Panc1 (cell line): ENCODE measurements at regions not wholly inside any gene's neighbourhood (a gene's known extent, or its start where the extent isn't known, plus 50 kb on each side); places are given as distances from the start of the nearest gene placed in this dataset.

Source experiments
- ATAC-seq: fragments of 200-7000 bp; cut with Tn5 transposase; 2 replicates; pipeline ENCODE4 v1.9.1; 2020; ENCODE audit warnings: mild to moderate bottlenecking, moderate library complexity
- BruUV-seq: library from RNA; stranded (reverse); fragments of 400-500 nt; replicated peaks from 2 replicates; lab custom pipeline; 2021; lab: Mats Ljungman, UMichigan
- CTCF ChIA-PET: fragments of 300-600 bp; sonication (Branson Sonifier 250); formaldehyde crosslinking; loops from one replicate; lab custom pipeline; 2022; ENCODE audit warnings: antibody characterized with exemption; lab: Charles Lee
- POLR2A ChIA-PET: fragments of 300-600 bp; sonication (Branson Sonifier 250); formaldehyde crosslinking; loops from one replicate; lab custom pipeline; 2022; ENCODE audit warnings: antibody characterized with exemption; lab: Charles Lee
- DNase-seq: peaks from one replicate; pipeline ENCODE4 v3.0.0-alpha.2; 2010; ENCODE audit warnings: low read depth, low spot score
- H3K27ac ChIP-seq: 2 replicates; pipeline ENCODE4 v1.5.1; 2011; ENCODE audit warnings: mild to moderate bottlenecking, low read length, inconsistent platforms
- H3K27me3 ChIP-seq: fragments of 200-500 bp; sonication (Bioruptor generic); 2 replicates; pipeline ENCODE4 v1.6.0; 2014; ENCODE audit warnings: low read length, inconsistent platforms; ENCODE audit not compliant: control insufficient read depth, insufficient read depth
- H3K36me3 ChIP-seq: fragments of 200-500 bp; sonication (Bioruptor generic); 2 replicates; pipeline ENCODE4 v1.5.1; 2014; ENCODE audit warnings: inconsistent platforms, mild to moderate bottlenecking, low read length, moderate library complexity; ENCODE audit not compliant: control insufficient read depth, insufficient read depth
- H3K4me1 ChIP-seq: 2 replicates; pipeline ENCODE4 v1.5.1; 2011; ENCODE audit warnings: inconsistent platforms, mild to moderate bottlenecking, low read length, moderate library complexity; ENCODE audit not compliant: control insufficient read depth, insufficient read depth
- H3K4me3 ChIP-seq, 2 experiments: 2 replicates each; pipeline ENCODE4 v1.5.1; 2011 to 2012; ENCODE audit warnings: low read depth in 2 of 2, low read length in 2 of 2, mild to moderate bottlenecking in 2 of 2, inconsistent platforms in 1 of 2, moderate library complexity in 1 of 2
- H3K9me3 ChIP-seq: fragments of 200-500 bp; sonication (Bioruptor generic); 2 replicates; pipeline ENCODE4 v1.5.1; 2014; ENCODE audit warnings: low read depth, mild to moderate bottlenecking, inconsistent platforms, low read length, moderate library complexity; ENCODE audit not compliant: control insufficient read depth, insufficient read depth
- POLR2AphosphoS5 ChIP-seq: IDR thresholded peaks from 2 replicates; pipeline ENCODE4 v1.6.1; 2012; ENCODE audit warnings: mild to moderate bottlenecking, low read depth, low read length, moderate library complexity
- SIN3A ChIP-seq: IDR thresholded peaks from 2 replicates; pipeline ENCODE4 v1.6.1; 2012; ENCODE audit warnings: low read depth, mild to moderate bottlenecking, low read length, moderate library complexity, borderline replicate concordance; ENCODE audit not compliant: insufficient read depth
- TCF7L2 ChIP-seq: IDR thresholded peaks from 2 replicates; pipeline ENCODE4 v1.6.1; 2011; ENCODE audit warnings: mild to moderate bottlenecking, low read depth, low read length, inconsistent platforms
- in situ Hi-C: cut with HindIII; loops from 2 replicates; pipeline ENCODE4 v1.10.0; 2016; ENCODE audit warnings: low sequenced_read_pairs, low pct_unique_long_range_greater_than_20kb
- intact Hi-C: fragments of 100-400 bp; cut with micrococcal nuclease; formaldehyde crosslinking; loops from one replicate; pipeline ENCODE4 v1.10.0; 2022; ENCODE audit not compliant: unreplicated experiment
- TF ChIP-seq, protein P1 (sequence below), 2 experiments: IDR thresholded peaks; 2 replicates each; pipeline ENCODE4 v1.6.1; 2011 to 2012; ENCODE audit warnings: low read depth in 2 of 2, control low read depth in 1 of 2, low read length in 1 of 2, mild to moderate bottlenecking in 1 of 2, moderate library complexity in 1 of 2; ENCODE audit not compliant: insufficient read depth in 1 of 2
- TF ChIP-seq, protein P2 (sequence below): fragments of 450-650 bp; IDR thresholded peaks from 2 replicates; pipeline ENCODE4 v1.5.1; 2017; ENCODE audit warnings: mild to moderate bottlenecking

DNA sequence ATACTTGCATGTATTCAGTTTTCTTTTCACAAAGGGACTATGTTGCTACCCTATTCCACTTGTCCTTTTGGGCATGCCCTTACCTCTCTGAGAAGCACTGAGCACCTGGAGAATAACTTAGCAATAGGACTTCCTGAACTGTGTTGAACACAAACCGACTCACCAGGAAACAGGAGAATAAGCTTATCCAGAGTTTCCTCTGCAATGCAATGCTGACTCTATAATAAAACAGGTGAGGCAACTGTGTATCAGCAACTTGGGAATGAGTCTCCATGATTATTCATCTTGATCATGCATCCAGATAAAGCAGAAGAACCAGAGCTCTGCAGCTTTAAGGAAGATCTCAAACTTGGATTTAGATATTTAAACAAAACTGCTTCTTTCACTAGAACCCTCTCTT is 806.5 kb downstream of the IGSF11 start:
- in situ Hi-C loops (no loop called here), intact Hi-C loops (no loop called here)
- Histone ChIP-seq H3K27ac (no peak overlapping the region), H3K4me1 (no peaks in the 10 kb centered on the region), H3K27me3 (no peaks in the 10 kb centered on the region), H3K9me3 (no peaks in the 10 kb centered on the region), H3K4me3 (no peak overlapping the region), H3K36me3 (no peaks in the 10 kb centered on the region)
- TF ChIP-seq, protein P1, sequence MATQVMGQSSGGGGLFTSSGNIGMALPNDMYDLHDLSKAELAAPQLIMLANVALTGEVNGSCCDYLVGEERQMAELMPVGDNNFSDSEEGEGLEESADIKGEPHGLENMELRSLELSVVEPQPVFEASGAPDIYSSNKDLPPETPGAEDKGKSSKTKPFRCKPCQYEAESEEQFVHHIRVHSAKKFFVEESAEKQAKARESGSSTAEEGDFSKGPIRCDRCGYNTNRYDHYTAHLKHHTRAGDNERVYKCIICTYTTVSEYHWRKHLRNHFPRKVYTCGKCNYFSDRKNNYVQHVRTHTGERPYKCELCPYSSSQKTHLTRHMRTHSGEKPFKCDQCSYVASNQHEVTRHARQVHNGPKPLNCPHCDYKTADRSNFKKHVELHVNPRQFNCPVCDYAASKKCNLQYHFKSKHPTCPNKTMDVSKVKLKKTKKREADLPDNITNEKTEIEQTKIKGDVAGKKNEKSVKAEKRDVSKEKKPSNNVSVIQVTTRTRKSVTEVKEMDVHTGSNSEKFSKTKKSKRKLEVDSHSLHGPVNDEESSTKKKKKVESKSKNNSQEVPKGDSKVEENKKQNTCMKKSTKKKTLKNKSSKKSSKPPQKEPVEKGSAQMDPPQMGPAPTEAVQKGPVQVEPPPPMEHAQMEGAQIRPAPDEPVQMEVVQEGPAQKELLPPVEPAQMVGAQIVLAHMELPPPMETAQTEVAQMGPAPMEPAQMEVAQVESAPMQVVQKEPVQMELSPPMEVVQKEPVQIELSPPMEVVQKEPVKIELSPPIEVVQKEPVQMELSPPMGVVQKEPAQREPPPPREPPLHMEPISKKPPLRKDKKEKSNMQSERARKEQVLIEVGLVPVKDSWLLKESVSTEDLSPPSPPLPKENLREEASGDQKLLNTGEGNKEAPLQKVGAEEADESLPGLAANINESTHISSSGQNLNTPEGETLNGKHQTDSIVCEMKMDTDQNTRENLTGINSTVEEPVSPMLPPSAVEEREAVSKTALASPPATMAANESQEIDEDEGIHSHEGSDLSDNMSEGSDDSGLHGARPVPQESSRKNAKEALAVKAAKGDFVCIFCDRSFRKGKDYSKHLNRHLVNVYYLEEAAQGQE (IDR thresholded peaks at IDR 0.05; ENCODE audit: insufficient read depth in 1 of 2, low read depth in 2 of 2, low read length in 1 of 2), result no peak
- TF ChIP-seq, protein P2, sequence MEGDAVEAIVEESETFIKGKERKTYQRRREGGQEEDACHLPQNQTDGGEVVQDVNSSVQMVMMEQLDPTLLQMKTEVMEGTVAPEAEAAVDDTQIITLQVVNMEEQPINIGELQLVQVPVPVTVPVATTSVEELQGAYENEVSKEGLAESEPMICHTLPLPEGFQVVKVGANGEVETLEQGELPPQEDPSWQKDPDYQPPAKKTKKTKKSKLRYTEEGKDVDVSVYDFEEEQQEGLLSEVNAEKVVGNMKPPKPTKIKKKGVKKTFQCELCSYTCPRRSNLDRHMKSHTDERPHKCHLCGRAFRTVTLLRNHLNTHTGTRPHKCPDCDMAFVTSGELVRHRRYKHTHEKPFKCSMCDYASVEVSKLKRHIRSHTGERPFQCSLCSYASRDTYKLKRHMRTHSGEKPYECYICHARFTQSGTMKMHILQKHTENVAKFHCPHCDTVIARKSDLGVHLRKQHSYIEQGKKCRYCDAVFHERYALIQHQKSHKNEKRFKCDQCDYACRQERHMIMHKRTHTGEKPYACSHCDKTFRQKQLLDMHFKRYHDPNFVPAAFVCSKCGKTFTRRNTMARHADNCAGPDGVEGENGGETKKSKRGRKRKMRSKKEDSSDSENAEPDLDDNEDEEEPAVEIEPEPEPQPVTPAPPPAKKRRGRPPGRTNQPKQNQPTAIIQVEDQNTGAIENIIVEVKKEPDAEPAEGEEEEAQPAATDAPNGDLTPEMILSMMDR, result no peak
- TF ChIP-seq SIN3A (no peak), POLR2AphosphoS5 (no peak), TCF7L2 (no peak)
- no TSS peak for BruUV-seq
- ChIA-PET POLR2A (no interaction called here), CTCF (no interaction called here)
- DNase-seq, result no peak
- no peak for ATAC-seq

DNA sequence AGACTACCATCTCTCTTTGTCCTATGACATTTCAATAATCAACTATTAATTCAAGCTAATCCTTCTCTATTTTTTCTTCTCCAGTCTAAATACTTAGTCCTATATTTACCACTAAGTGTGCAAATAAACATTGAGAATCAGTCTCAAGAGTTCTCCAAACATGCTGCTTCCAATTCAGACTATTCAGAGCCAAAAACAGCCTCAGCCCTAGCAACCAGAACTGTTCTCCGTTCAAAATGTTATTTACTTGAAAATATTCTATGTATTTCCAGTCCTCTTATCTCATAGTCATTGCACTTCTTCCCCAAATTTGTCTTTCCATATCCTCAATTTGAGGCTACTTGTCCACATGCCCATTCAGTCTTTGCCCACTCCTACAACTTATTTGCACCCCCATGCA is 805.5 kb downstream of the IGSF11 start:
- Histone ChIP-seq H3K9me3 (no peaks in the 10 kb centered on the region), H3K27ac (no peak overlapping the region), H3K36me3 (no peaks in the 10 kb centered on the region), H3K4me3 (no peak overlapping the region), H3K4me1 (no peaks in the 10 kb centered on the region), H3K27me3 (no peaks in the 10 kb centered on the region)
- in situ Hi-C loops, result no loop called here
- BruUV-seq, result no TSS peak
- intact Hi-C loops, result no loop called here
- ChIA-PET POLR2A (no interaction called here), CTCF (no interaction called here)
- ATAC-seq (no peak), DNase-seq (no peak)
- TF ChIP-seq TCF7L2, result no peak
- TF ChIP-seq SIN3A, result no peak
- no peak for TF ChIP-seq POLR2AphosphoS5
- TF ChIP-seq, protein P1 (IDR thresholded peaks at IDR 0.05; ENCODE audit: insufficient read depth in 1 of 2, low read depth in 2 of 2, low read length in 1 of 2), result no peak
- TF ChIP-seq, protein P2, result no peak
